ENCODE measurements at regions not wholly inside any gene's neighbourhood (a gene's known extent, or its start where the extent isn't known, plus 50 kb on each side); places are given as distances from the start of the nearest gene placed in this dataset.

DNA sequence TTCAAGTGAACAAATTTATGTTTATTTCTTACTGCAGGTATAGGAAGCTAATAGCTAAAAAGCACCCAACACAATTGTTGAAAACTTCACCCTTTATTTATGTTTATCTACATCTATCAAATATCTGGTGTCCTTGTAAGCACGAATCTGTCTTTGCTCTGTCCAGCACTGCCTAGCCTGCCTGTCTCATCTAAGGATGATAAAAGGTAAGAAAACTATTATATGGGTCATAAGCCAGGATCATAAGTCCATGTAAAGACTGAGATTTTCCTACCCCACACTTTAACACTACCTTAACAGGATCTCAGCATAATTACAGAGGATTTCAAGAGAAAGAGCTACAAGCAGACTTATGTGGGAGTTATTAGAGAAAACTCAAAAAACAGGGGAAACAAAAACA is 365.6 kb upstream of the TMEFF2 start:
- ChIA-PET POLR2A (no interaction called here), CTCF (no interaction called here)
- DNase-seq (ENCODE audit: low read depth, low spot score) = no peak
- TF ChIP-seq, protein P1, sequence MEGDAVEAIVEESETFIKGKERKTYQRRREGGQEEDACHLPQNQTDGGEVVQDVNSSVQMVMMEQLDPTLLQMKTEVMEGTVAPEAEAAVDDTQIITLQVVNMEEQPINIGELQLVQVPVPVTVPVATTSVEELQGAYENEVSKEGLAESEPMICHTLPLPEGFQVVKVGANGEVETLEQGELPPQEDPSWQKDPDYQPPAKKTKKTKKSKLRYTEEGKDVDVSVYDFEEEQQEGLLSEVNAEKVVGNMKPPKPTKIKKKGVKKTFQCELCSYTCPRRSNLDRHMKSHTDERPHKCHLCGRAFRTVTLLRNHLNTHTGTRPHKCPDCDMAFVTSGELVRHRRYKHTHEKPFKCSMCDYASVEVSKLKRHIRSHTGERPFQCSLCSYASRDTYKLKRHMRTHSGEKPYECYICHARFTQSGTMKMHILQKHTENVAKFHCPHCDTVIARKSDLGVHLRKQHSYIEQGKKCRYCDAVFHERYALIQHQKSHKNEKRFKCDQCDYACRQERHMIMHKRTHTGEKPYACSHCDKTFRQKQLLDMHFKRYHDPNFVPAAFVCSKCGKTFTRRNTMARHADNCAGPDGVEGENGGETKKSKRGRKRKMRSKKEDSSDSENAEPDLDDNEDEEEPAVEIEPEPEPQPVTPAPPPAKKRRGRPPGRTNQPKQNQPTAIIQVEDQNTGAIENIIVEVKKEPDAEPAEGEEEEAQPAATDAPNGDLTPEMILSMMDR (IDR thresholded peaks at IDR 0.05; ENCODE audit: insufficient read depth, low read length, missing control alignments) = no peak
- no peak overlapping the region for H3K4me3 ChIP-seq (ENCODE audit: low read depth, low read length)

GRCh38 chr2:192559587-192559986 is 364.9 kb upstream of the TMEFF2 start:
- CTCF ChIA-PET = no interaction called here
- no peak for DNase-seq (ENCODE audit: low read depth, low spot score)
- TF ChIP-seq, protein P1 (IDR thresholded peaks at IDR 0.05; ENCODE audit: insufficient read depth, low read length, missing control alignments) = no peak
- no peak overlapping the region for H3K4me3 ChIP-seq (ENCODE audit: low read depth, low read length)
- POLR2A ChIA-PET = no interaction called here

- POLR2A ChIA-PET = no interaction called here
- no peak for DNase-seq (ENCODE audit: low read depth, low spot score)
- TF ChIP-seq, protein P1 (IDR thresholded peaks at IDR 0.05; ENCODE audit: insufficient read depth, low read length, missing control alignments) = no peak
- H3K4me3 ChIP-seq (ENCODE audit: low read depth, low read length) = no peak overlapping the region
- CTCF ChIA-PET = no interaction called here
These were observed 363.9 kb upstream of the TMEFF2 start for GRCh38 chr2:192558637-192559036.

- ChIA-PET CTCF (no interaction called here), POLR2A (no interaction called here)
- no peak overlapping the region for H3K4me3 ChIP-seq (ENCODE audit: low read depth, low read length)
- TF ChIP-seq, protein P1 (IDR thresholded peaks at IDR 0.05; ENCODE audit: insufficient read depth, low read length, missing control alignments) = no peak
- no peak for DNase-seq (ENCODE audit: low read depth, low spot score)
These were observed 361.0 kb upstream of the TMEFF2 start for GRCh38 chr2:192555740-192556139.

DNA sequence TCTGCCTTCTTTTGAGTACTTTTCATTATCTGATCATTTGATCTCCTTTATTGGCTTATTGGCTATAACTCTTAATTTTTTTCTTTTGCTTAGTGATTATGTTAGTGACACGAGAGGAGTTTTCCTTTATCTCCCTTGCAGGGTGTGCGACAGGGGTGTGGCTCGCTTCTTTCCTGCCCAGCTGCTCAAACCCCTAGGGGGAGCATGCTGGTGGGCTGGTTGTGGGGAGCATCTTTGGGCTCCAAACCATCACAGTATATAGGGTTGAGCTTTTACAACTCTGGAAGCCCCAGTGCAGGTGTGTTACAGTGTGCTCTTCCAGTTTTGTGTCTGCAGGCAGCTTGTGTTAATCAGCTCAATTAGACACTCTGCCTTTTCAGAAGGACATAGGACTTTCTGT is 357.0 kb upstream of the TMEFF2 start:
- no peak for DNase-seq (ENCODE audit: low read depth, low spot score)
- TF ChIP-seq, protein P1 (IDR thresholded peaks at IDR 0.05; ENCODE audit: insufficient read depth, low read length, missing control alignments) = no peak
- ChIA-PET POLR2A (no interaction called here), CTCF (no interaction called here)
- no peak overlapping the region for H3K4me3 ChIP-seq (ENCODE audit: low read depth, low read length)

- CTCF ChIA-PET = no interaction called here
- POLR2A ChIA-PET = no interaction called here
- no peak for DNase-seq (ENCODE audit: low read depth, low spot score)
These were observed 351.8 kb upstream of the TMEFF2 start for GRCh38 chr2:192546565-192546964.

More at GRCh38 chr2:192546565-192546964, 351.8 kb upstream of the TMEFF2 start:
- no peak overlapping the region for H3K4me3 ChIP-seq (ENCODE audit: low read depth, low read length)
- TF ChIP-seq, protein P1 (IDR thresholded peaks at IDR 0.05; ENCODE audit: insufficient read depth, low read length, missing control alignments) = no peak

All from AG04449 (cell line).